Esophagus (tissue), 2 donors: ENCODE measurements at regions not wholly inside any gene's neighbourhood (a gene's known extent, or its start where the extent isn't known, plus 50 kb on each side); places are given as distances from the start of the nearest gene placed in this dataset.
"Not testable (repeated sequence)": the region's sequence is repeated elsewhere in the genome, so short reads cannot be mapped to it uniquely, and the experiment has no call there.

Experiments
- H3K27ac ChIP-seq, 2 donors: one replicate each; pipeline ENCODE4 v1.5.1; 2013; ENCODE audit warnings: low read depth in 2 of 2, mild to moderate bottlenecking in 2 of 2, inconsistent platforms in 1 of 2, low read length in 1 of 2, moderate library complexity in 1 of 2
- H3K27me3 ChIP-seq, 2 donors: one replicate each; pipeline ENCODE4 v1.6.1; 2013; ENCODE audit warnings: low read length in 2 of 2, control low read depth in 1 of 2, mild to moderate bottlenecking in 1 of 2; ENCODE audit not compliant: insufficient read depth in 2 of 2, control insufficient read depth in 1 of 2
- H3K36me3 ChIP-seq, 2 donors: one replicate each; pipeline ENCODE4 v1.6.1; 2013; ENCODE audit warnings: low read length in 1 of 2; ENCODE audit not compliant: control insufficient read depth in 2 of 2, insufficient read depth in 2 of 2
- H3K4me1 ChIP-seq, 2 donors: one replicate each; pipeline ENCODE4 v1.6.1; 2013; ENCODE audit warnings: low read length in 1 of 2; ENCODE audit not compliant: control insufficient read depth in 2 of 2, insufficient read depth in 2 of 2
- H3K4me3 ChIP-seq, 2 donors: one replicate each; pipeline ENCODE4 v1.5.1; 2013; ENCODE audit warnings: low read length in 2 of 2, mild to moderate bottlenecking in 2 of 2, low read depth in 1 of 2, moderate library complexity in 1 of 2
- H3K9me3 ChIP-seq, 2 donors: one replicate each; pipeline ENCODE4 v1.6.1; 2013; ENCODE audit warnings: mild to moderate bottlenecking in 2 of 2, low read depth in 1 of 2, low read length in 1 of 2, moderate library complexity in 1 of 2; ENCODE audit not compliant: control insufficient read depth in 2 of 2, insufficient read depth in 1 of 2
- whole genome bisulfite sequencing, 2 donors: extraction: QIAGEN DNeasy Blood & Tissue Kit; methylation state at CpG; one replicate each; pipeline ENCODE4 v1.1.7; 2013; 5-methylcytosine and 5-hydroxymethylcytosine counted together
- donor health status: healthy with polysubstance abuse.
- donor health status: Bipolar disorder and iron deficiency.

DNA sequence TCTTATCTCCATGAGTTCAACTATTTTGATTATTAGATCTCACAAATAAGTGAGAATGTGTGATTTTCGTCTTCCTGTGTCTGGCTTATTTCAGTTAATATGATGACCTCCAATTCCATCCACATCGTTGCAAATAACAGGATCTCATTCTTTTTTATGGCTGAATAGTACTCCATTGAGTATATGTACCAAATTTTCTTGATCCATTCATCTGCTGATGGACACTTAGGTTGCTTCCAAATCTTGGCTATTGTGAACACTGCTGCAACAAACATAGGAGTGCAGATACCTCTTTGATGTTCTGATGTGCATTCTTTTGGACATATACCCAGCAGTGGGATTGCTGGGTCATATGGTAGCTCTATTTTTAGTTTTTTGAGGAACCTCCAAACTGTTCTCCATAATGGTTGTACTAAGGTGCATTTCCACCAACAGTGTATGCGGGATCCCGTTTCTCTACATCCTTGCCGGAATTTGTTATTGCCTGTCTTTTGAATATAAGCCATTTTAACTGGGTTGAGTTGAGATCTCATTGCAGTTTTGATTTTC is 187.9 kb downstream of the BCAS1 start:
- not testable (repeated sequence) for H3K4me3 ChIP-seq, H3K27me3 ChIP-seq, H3K9me3 ChIP-seq, H3K36me3 ChIP-seq, H3K27ac ChIP-seq, H3K4me1 ChIP-seq
- 95 to 97% methylated on average over 5 of the region's 5 CpGs for WGBS, 2 donors

DNA sequence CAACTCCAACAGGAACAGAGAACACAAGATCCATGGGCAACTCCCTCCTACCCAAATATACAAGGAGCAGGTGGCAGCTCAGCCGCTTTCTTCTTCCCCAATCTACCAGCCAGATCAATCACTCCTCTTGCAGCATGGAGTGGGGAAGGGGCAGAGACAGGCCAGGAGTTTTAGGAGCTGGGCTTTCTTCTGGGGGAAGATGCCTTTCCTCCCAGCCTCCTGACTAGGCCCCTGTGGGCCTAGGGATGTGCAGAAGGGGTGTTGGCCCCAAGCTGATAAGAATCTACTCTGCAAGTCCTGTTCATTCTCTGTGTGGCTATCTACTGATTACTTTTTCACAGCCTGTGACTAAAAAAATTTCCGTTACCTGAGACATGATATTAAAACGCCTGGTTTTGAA is 189.0 kb downstream of the BCAS1 start:
- Histone ChIP-seq H3K27me3 (no peaks in the 10 kb centered on the region), H3K36me3 (no peaks in the 10 kb centered on the region), H3K4me3 (no peak overlapping the region), H3K9me3 (no peaks in the 10 kb centered on the region), H3K4me1 (no peaks in the 10 kb centered on the region), H3K27ac (no peak overlapping the region)
- 90 to 94% methylated on average over 3 of the region's 3 CpGs for WGBS, 2 donors

DNA sequence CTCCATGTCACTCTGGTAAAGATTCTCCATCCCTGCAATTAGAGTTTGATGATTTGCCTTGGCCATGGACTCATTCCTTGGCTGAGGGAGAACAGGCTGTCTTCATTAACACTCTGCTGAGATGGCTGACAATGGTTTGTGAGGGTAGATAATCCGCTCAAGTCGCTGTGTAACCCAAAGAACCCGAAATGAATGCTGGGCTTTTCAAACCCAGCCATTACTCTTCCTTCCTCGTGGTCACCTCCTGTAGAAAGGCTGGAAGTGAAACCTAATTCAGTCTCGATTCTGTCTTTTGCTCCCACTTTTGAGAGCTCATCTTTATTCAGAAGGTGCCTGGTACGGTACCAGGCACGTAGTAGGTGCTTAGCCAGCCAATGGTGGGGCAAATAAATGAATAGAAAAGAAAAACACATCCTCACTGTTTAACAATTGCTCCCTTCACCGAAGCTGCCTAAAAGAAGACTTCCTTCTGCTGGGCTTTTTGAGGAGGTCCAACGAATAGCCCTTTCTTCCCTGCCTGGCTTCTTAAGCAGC is 190.2 kb downstream of the BCAS1 start:
- Histone ChIP-seq H3K4me1 (no peaks in the 10 kb centered on the region), H3K4me3 (no peak overlapping the region), H3K36me3 (no peaks in the 10 kb centered on the region), H3K27me3 (no peaks in the 10 kb centered on the region), H3K9me3 (no peaks in the 10 kb centered on the region), H3K27ac (no peak overlapping the region)
- WGBS, 2 donors = 85 to 87% methylated on average over 9 of the region's 9 CpGs

DNA sequence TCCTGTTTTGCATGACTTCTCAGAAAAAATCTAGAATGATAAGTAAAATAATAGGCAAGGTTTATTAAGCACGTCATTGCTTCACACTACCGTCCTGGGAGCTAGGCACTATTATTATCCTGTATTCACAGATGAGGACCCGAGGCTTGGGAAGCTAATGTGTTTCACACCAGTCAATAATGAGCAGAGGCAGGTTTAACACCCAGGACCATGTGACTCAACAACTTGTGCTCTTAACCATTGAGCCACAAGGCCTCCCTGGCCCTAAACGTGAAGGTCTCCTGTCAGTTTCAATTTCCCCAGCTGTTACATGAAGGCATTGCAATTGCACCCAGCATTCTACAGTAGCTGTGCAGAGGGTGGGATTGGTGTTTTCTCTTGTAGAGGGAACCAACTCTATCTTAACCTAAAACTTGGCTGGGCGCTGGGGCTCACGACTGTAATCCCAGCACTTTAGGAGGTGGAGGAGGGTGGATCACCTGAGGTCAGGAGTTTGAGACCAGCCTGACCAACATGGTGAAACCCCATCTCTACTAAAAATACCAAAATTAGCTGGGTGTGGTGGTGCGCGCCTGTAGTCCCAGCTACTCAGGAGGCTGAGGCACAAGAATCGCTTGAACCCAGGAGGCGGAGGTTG is 191.2 kb downstream of the BCAS1 start:
- H3K27me3 ChIP-seq = no peaks in the 10 kb centered on the region
- H3K27ac ChIP-seq = no peak overlapping the region
- 78% methylated on average over 10 of the region's 10 CpGs for WGBS, 2 donors
- H3K4me1 ChIP-seq = no peaks in the 10 kb centered on the region
- H3K9me3 ChIP-seq = no peaks in the 10 kb centered on the region
- no peak overlapping the region for H3K4me3 ChIP-seq
- H3K36me3 ChIP-seq = no peaks in the 10 kb centered on the region

DNA sequence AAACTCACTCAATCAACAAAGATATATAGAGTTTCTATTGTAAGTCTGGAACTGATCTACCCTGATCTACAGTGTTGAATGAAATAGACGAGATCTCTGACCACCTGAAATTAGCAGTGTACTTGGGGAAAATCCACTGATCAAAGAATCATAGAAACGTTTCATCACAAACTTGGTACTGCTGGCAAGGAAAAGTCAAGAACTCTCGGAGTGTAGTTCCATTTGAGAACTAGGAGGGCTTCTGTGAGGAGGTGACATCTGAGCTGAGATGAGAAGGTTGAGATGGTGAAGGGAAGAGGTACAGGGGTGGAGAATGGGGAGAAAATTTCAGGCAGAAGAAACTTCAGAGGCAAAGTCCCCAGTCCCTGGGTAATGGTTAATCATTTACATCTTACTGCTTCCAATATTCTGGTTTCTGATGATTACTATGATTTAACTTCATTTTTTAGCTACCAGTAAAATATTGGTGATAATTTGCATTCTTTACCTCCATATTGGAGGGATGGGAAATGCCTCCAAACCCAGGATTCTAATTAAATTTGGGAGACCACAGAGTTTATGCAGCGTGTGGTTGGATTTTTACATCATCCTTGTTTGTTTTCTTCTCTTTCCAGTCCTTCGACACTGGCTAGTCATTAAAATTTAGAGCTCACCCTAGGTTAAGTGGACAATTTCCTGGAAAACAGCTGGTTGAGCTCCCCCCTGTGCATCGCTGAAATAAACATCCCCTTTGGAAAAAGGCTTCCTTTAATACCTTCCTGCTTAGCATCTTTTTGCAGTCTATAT is 191.9 kb downstream of the BCAS1 start:
- no peaks in the 10 kb centered on the region for H3K36me3 ChIP-seq
- no peaks in the 10 kb centered on the region for H3K4me1 ChIP-seq
- no peak overlapping the region for H3K27ac ChIP-seq
- H3K4me3 ChIP-seq = no peak overlapping the region
- no peaks in the 10 kb centered on the region for H3K9me3 ChIP-seq
- no peaks in the 10 kb centered on the region for H3K27me3 ChIP-seq
- WGBS, 2 donors = 73 to 85% methylated on average over 6 of the region's 6 CpGs

DNA sequence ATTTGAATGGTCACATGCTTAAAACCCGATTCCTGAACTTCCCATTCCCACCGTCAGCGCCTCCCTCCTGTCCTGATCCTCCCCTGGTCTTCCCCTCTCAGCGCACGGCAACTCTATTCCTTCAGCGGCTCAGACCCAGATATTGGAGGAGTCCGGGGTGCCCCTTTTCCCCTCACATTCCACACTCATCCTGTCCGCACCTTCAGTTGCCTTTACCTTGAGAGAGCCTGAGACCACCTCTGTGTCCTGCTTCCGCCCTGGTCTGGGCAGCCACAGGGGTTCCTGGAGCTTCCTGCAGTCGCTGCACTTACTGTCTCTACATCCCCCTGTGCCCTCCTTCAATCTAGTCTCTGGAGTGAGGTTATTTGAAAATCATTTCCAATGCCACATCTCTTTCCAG is 193.4 kb downstream of the BCAS1 start:
- H3K4me3 ChIP-seq = no peak overlapping the region
- WGBS, 2 donors = 93 to 96% methylated on average over 10 of the region's 10 CpGs
- no peaks in the 10 kb centered on the region for H3K27me3 ChIP-seq
- H3K36me3 ChIP-seq = no peaks in the 10 kb centered on the region
- H3K27ac ChIP-seq = no peak overlapping the region
- peaks cover 0 to 2% of the 10 kb centered on the region in 2 donors for H3K4me1 ChIP-seq
- H3K9me3 ChIP-seq = no peaks in the 10 kb centered on the region

DNA sequence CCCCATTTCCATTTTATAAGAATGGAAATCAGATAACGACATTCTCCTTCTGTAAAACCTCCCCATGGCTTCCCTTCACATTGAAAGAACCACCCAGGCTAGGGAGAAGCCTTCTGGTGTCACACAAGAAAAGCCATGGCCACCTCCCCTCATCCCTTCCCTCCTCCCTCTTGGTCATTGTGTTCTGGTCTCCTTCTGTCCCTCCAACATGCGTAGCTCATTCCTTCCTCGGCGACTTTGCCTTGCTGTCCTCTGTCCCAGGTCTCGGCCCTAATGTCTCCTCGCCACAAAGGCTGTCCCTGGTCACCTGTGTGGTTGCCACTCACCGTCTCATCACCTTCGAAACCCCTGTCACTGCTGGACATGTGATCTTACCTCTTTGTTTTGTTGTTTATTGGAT is 193.9 kb downstream of the BCAS1 start:
- H3K4me1 ChIP-seq = peaks cover 0 to 2% of the 10 kb centered on the region in 2 donors
- 94 to 95% methylated on average over 8 of the region's 8 CpGs for WGBS, 2 donors
- H3K27ac ChIP-seq = no peak overlapping the region
- H3K4me3 ChIP-seq = no peak overlapping the region
- no peaks in the 10 kb centered on the region for H3K9me3 ChIP-seq
- no peaks in the 10 kb centered on the region for H3K27me3 ChIP-seq
- no peaks in the 10 kb centered on the region for H3K36me3 ChIP-seq

DNA sequence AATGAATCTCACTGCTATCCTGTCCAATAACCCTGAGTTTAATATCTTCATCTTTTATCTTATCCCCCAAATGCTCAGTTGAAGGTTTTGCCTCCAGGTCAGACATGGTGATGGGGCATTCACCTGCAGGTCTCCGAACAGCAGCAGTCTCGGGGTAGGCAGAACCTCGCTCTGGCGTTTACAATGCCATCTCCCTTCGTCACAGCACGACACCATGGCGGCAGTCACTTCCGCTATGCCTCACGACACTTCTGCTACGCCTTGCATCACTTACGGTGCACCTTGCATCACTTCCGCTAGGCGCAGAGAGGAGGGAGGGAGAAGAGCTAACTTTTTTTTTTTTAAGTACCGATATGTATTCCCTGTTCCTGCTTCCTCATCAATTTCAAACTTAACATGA is 194.9 kb downstream of the BCAS1 start:
- no peaks in the 10 kb centered on the region for H3K9me3 ChIP-seq
- H3K4me3 ChIP-seq = no peak overlapping the region
- H3K27me3 ChIP-seq = no peaks in the 10 kb centered on the region
- H3K36me3 ChIP-seq = no peaks in the 10 kb centered on the region
- no peak overlapping the region for H3K27ac ChIP-seq
- H3K4me1 ChIP-seq = peaks cover 0 to 2% of the 10 kb centered on the region in 2 donors
- 93 to 95% methylated on average over 14 of the region's 14 CpGs for WGBS, 2 donors

DNA sequence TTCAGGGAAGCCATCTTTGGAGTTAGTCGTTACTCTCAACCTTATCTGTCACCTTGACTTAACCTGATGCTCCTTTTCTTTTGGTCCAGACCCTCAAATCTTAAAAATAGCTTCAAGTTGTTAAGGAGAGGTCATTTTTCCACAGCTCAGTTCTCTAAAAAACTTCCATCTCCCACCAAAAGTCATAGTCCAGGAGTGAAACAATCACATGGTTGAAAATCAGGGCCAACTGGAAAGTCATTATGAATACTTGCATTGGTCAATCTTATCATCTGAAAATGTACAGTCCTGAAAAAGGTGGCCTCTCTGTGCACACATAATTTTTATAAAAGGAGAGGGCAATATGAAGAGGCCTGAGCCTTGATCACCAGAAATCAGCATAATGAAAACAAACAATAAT is 195.7 kb downstream of the BCAS1 start:
- no peaks in the 10 kb centered on the region for H3K36me3 ChIP-seq
- H3K9me3 ChIP-seq = no peaks in the 10 kb centered on the region
- peaks cover 2% of the 10 kb centered on the region in 2 donors for H3K4me1 ChIP-seq
- H3K4me3 ChIP-seq = no peak overlapping the region
- WGBS, 2 donors = 100% methylated on average over 1 of the region's 1 CpG
- H3K27me3 ChIP-seq = no peaks in the 10 kb centered on the region
- H3K27ac ChIP-seq = no peak overlapping the region
